Tongue (tissue), 1 donor: ENCODE measurements at regions not wholly inside any gene's neighbourhood (a gene's known extent, or its start where the extent isn't known, plus 50 kb on each side); places are given as distances from the start of the nearest gene placed in this dataset.

Source experiments
- DNase-seq: peaks from one replicate; pipeline ENCODE4 v3.0.0-alpha.2; 2015

GRCh38 chrX:16222151-16222550, 54.9 kb downstream of the MAGEB17 start:
- no peak for DNase-seq

- no peak for DNase-seq
Measured at GRCh38 chrX:16223385-16223784, 56.1 kb downstream of the MAGEB17 start.

GRCh38 chrX:16239211-16239610, 71.9 kb downstream of the MAGEB17 start:
- DNase-seq = no peak

GRCh38 chrX:16240231-16240905, 73.1 kb downstream of the MAGEB17 start:
- no peak for DNase-seq

GRCh38 chrX:16240968-16241367, 73.7 kb downstream of the MAGEB17 start:
- DNase-seq = no peak

GRCh38 chrX:16250296-16250695, 83.0 kb downstream of the MAGEB17 start:
- DNase-seq = no peak

- no peak for DNase-seq
Measured at GRCh38 chrX:16251782-16252181, 84.5 kb downstream of the MAGEB17 start.

GRCh38 chrX:16258882-16259281, 91.6 kb downstream of the MAGEB17 start:
- DNase-seq = no peak

GRCh38 chrX:16267431-16267830, 100.2 kb downstream of the MAGEB17 start:
- DNase-seq = peak; percentile 0

GRCh38 chrX:16268206-16268605, 100.9 kb downstream of the MAGEB17 start:
- no peak for DNase-seq

- no peak for DNase-seq
Measured at GRCh38 chrX:16278927-16279326, 111.6 kb downstream of the MAGEB17 start.

- no peak for DNase-seq
Measured at GRCh38 chrX:16282209-16282608, 114.9 kb downstream of the MAGEB17 start.

- no peak for DNase-seq
Measured at GRCh38 chrX:16284842-16285241, 117.6 kb downstream of the MAGEB17 start.

GRCh38 chrX:16290997-16291396, 123.7 kb downstream of the MAGEB17 start:
- no peak for DNase-seq

- DNase-seq = no peak
Measured at GRCh38 chrX:16300831-16301230, 133.6 kb downstream of the MAGEB17 start.

- no peak for DNase-seq
Measured at GRCh38 chrX:16304751-16305150, 137.5 kb downstream of the MAGEB17 start.

GRCh38 chrX:16305187-16305586, 137.9 kb downstream of the MAGEB17 start:
- no peak for DNase-seq

GRCh38 chrX:16307950-16308349, 140.7 kb downstream of the MAGEB17 start:
- no peak for DNase-seq

GRCh38 chrX:16308773-16309172, 141.5 kb downstream of the MAGEB17 start:
- DNase-seq = no peak

- no peak for DNase-seq
Measured at GRCh38 chrX:16310326-16310725, 143.0 kb downstream of the MAGEB17 start.

- no peak for DNase-seq
Measured at GRCh38 chrX:16311671-16312070, 144.4 kb downstream of the MAGEB17 start.

- no peak for DNase-seq
Measured at GRCh38 chrX:16312761-16313623, 145.7 kb downstream of the MAGEB17 start.

- DNase-seq = no peak
Measured at GRCh38 chrX:16316331-16316730, 149.1 kb downstream of the MAGEB17 start.

- no peak for DNase-seq
Measured at GRCh38 chrX:16319929-16320328, 152.6 kb downstream of the MAGEB17 start.
